HepG2 (cell line): ENCODE measurements at regions not wholly inside any gene's neighbourhood (a gene's known extent, or its start where the extent isn't known, plus 50 kb on each side); places are given as distances from the start of the nearest gene placed in this dataset.

Experiments
- ATAC-seq: fragments of 200-7000 bp; cut with Tn5 transposase; 3 replicates; pipeline ENCODE4 v1.9.1; 2020; ENCODE audit warnings: mild to moderate bottlenecking, moderate library complexity
- BruUV-seq: library from RNA; stranded (reverse); fragments of 400-500 nt; replicated peaks from 2 replicates; lab custom pipeline; 2021; lab: Mats Ljungman, UMichigan
- CTCF ChIA-PET: fragments of 300-600 bp; formaldehyde crosslinking; extraction: SDS; loops from one replicate; lab custom pipeline; 2021; ENCODE audit warnings: low total read pairs, inconsistent platforms, low intra/inter-chr PET ratio; lab: Yijun Ruan, JAX
- POLR2A ChIA-PET: fragments of 350-600 bp; sonication (Branson Sonifier 250); formaldehyde crosslinking; loops from one replicate; lab custom pipeline; 2020; ENCODE audit warnings: antibody characterized with exemption, inconsistent platforms; lab: Yijun Ruan, JAX
- DNase-seq: peaks from one replicate; pipeline ENCODE4 v3.0.0-alpha.2; 2015; ENCODE audit warnings: low spot score
- FAIRE-seq: peaks from 3 replicates; lab custom pipeline; 2011; peaks lifted over from hg19 to GRCh38; lab: Jason Lieb, UNC
- H2AFZ ChIP-seq: one replicate; pipeline ENCODE4 v1.6.1; 2011; ENCODE audit warnings: low read length, inconsistent platforms
- H3K27ac ChIP-seq: fragments of 300-600 bp; 3 replicates; pipeline ENCODE4 v1.8.0; 2011; ENCODE audit warnings: mixed run types, mild to moderate bottlenecking, mixed read lengths, low read length, inconsistent platforms; ENCODE audit not compliant: insufficient read depth; ENCODE audit errors: extremely low read length
- H3K27me3 ChIP-seq, 2 experiments: fragments of 200-600 bp in 1 of 2; 2 replicates in 1 of 2; 3 replicates in 1 of 2; pipeline versions ENCODE4 v1.6.0 to v1.8.0; 2011; ENCODE audit warnings: low read length in 2 of 2, mild to moderate bottlenecking in 2 of 2, moderate library complexity in 2 of 2, inconsistent platforms in 1 of 2; ENCODE audit not compliant: insufficient read depth in 2 of 2, control insufficient read depth in 1 of 2
- H3K36me3 ChIP-seq, 2 experiments: fragments of 200-600 bp in 1 of 2; replicated peaks in 1 of 2; 2 replicates in 1 of 2; 3 replicates in 1 of 2; pipeline versions ENCODE4 v1.5.1 to v1.8.0; 2011; ENCODE audit warnings: low read length in 2 of 2, inconsistent platforms in 1 of 2; ENCODE audit not compliant: insufficient read depth in 2 of 2, control insufficient read depth in 1 of 2
- H3K4me1 ChIP-seq: 2 replicates; pipeline ENCODE4 v1.5.1; 2012; ENCODE audit warnings: low read length, inconsistent platforms; ENCODE audit not compliant: insufficient read depth
- H3K4me2 ChIP-seq: 2 replicates; pipeline ENCODE4 v1.6.0; 2011; ENCODE audit warnings: low read depth, low read length, inconsistent platforms
- H3K4me3 ChIP-seq, 3 experiments: fragments of 200-600 bp in 1 of 3; sonication (generic), shearing (Covaris generic) in 1 of 3; replicated peaks in 1 of 3; 2 replicates each; pipeline ENCODE4 v1.5.1; 2011 to 2016; ENCODE audit warnings: low read length in 3 of 3, inconsistent platforms in 2 of 3, low read depth in 2 of 3, mild to moderate bottlenecking in 2 of 3, control low read depth in 1 of 3, mixed read lengths in 1 of 3; ENCODE audit not compliant: insufficient read depth in 1 of 3
- H3K79me2 ChIP-seq: one replicate; pipeline ENCODE4 v1.6.1; 2011; ENCODE audit warnings: low read length, inconsistent platforms; ENCODE audit not compliant: insufficient read depth
- H3K9ac ChIP-seq: 2 replicates; pipeline ENCODE4 v1.6.0; 2011; ENCODE audit warnings: mild to moderate bottlenecking, low read depth, low read length, inconsistent platforms; ENCODE audit not compliant: insufficient read depth
- H3K9me3 ChIP-seq: 2 replicates; pipeline ENCODE4 v1.5.1; 2012; ENCODE audit warnings: mild to moderate bottlenecking, low read length
- H4K20me1 ChIP-seq: 2 replicates; pipeline ENCODE4 v1.6.0; 2011; ENCODE audit warnings: inconsistent platforms, mild to moderate bottlenecking, low read length, moderate library complexity; ENCODE audit not compliant: insufficient read depth
- BRD4 ChIP-seq: sonication (generic); formaldehyde crosslinking; IDR thresholded peaks from 2 replicates; pipeline ENCODE4 v1.4.0; 2020; ENCODE audit warnings: missing genetic modification reagents
- CEBPG ChIP-seq: IDR thresholded peaks from 2 replicates; pipeline ENCODE4 v1.6.1; 2016
- GATAD2A ChIP-seq: IDR thresholded peaks from 2 replicates; pipeline ENCODE4 v1.6.1; 2016
- HINFP ChIP-seq: sonication (generic); formaldehyde crosslinking; IDR thresholded peaks from 2 replicates; pipeline ENCODE4 v1.4.0; 2020; ENCODE audit warnings: low read depth, mild to moderate bottlenecking, missing genetic modification reagents
- HNRNPL ChIP-seq: fragments of 200-400 bp; formaldehyde crosslinking; IDR thresholded peaks from 2 replicates; pipeline ENCODE4 v1.6.1; 2017; ENCODE audit warnings: mild to moderate bottlenecking, low read depth, low read length
- IKZF4 ChIP-seq: sonication (generic); formaldehyde crosslinking; IDR thresholded peaks from 2 replicates; pipeline ENCODE4 v1.5.1; 2020; ENCODE audit warnings: borderline replicate concordance, mild to moderate bottlenecking, low read depth, missing genetic modification reagents; ENCODE audit errors: not compliant biosample characterization
- MATR3 ChIP-seq: sonication (generic); formaldehyde crosslinking; IDR thresholded peaks from 2 replicates; pipeline ENCODE4 v1.4.0; 2020; ENCODE audit warnings: missing genetic modification reagents
- MLXIP ChIP-seq: sonication (generic); formaldehyde crosslinking; IDR thresholded peaks from 2 replicates; pipeline ENCODE4 v1.9.0; 2021; ENCODE audit warnings: missing genetic modification reagents, borderline replicate concordance
- MTA3 ChIP-seq: sonication (generic); formaldehyde crosslinking; IDR thresholded peaks from 2 replicates; pipeline ENCODE4 v1.4.0; 2020; ENCODE audit warnings: missing genetic modification reagents
- MTF1 ChIP-seq: sonication (generic); formaldehyde crosslinking; IDR thresholded peaks from 2 replicates; pipeline ENCODE4 v1.5.0; 2020; ENCODE audit warnings: missing genetic modification reagents
- NKX3-1 ChIP-seq: sonication (generic); formaldehyde crosslinking; IDR thresholded peaks from 2 replicates; pipeline ENCODE4 v1.5.0; 2020; ENCODE audit warnings: missing genetic modification reagents
- NR2F1 ChIP-seq, 2 experiments: fragments of 450-650 bp in 1 of 2; formaldehyde crosslinking in 1 of 2; IDR thresholded peaks; 2 replicates each; pipeline versions ENCODE4 v1.5.0 to v1.6.1; 2016 to 2020; ENCODE audit warnings: mild to moderate bottlenecking in 1 of 2, missing compliant biosample characterization in 1 of 2, missing genetic modification reagents in 1 of 2, moderate library complexity in 1 of 2
- RFX5 ChIP-seq: IDR thresholded peaks from 2 replicates; pipeline ENCODE4 v1.6.1; 2011; ENCODE audit warnings: low read depth, low read length, improper control_type of control experiment
- RXRB ChIP-seq: IDR thresholded peaks from 2 replicates; pipeline ENCODE4 v1.6.1; 2016; ENCODE audit warnings: borderline replicate concordance, missing genetic modification reagents, missing compliant biosample characterization
- ZNF142 ChIP-seq: sonication (generic); formaldehyde crosslinking; IDR thresholded peaks from 2 replicates; pipeline ENCODE4 v1.4.0; 2020; ENCODE audit warnings: missing genetic modification reagents
- ZNF383 ChIP-seq: sonication (generic); formaldehyde crosslinking; IDR thresholded peaks from 2 replicates; pipeline ENCODE4 v1.4.0; 2020; ENCODE audit warnings: missing genetic modification reagents, mild to moderate bottlenecking, borderline replicate concordance
- ZNF839 ChIP-seq: sonication (generic); formaldehyde crosslinking; IDR thresholded peaks from 2 replicates; pipeline ENCODE4 v1.4.0; 2020; ENCODE audit warnings: missing genetic modification reagents, mild to moderate bottlenecking, borderline replicate concordance
- WGBS: methylation state at CpG from one replicate; pipeline ENCODE4 v1.1.6; 2017; ENCODE audit warnings: low lambda C conversion rate; 5-methylcytosine and 5-hydroxymethylcytosine counted together
- in situ Hi-C: cut with HindIII; loops from 2 replicates; pipeline ENCODE4 v1.10.0; 2017; ENCODE audit warnings: low pct_unique_long_range_greater_than_20kb; ENCODE audit not compliant: extremely low pct_ligation_motif_present
- intact Hi-C: fragments of 100-400 bp; cut with micrococcal nuclease; formaldehyde crosslinking; loops from one replicate; pipeline ENCODE4 v1.10.0; 2022; ENCODE audit not compliant: unreplicated experiment

GRCh38 chr12:98465505-98465904 is 49.9 kb upstream of the TMPO start:
- Histone ChIP-seq H3K4me2 (no peak overlapping the region), H3K9ac (no peak overlapping the region), H3K4me1 (no peaks in the 10 kb centered on the region), H3K27me3 (no peaks in the 10 kb centered on the region; a peak in 2 of 5 replicates), H4K20me1 (no peaks in the 10 kb centered on the region), H3K9me3 (no peaks in the 10 kb centered on the region), H3K79me2 (no peaks in the 10 kb centered on the region), H3K4me3 (no peak overlapping the region), H3K36me3 (no peaks in the 10 kb centered on the region), H2AFZ (no peak overlapping the region), H3K27ac (no peak overlapping the region)
- ATAC-seq (no peak), DNase-seq (no peak), FAIRE-seq (no peak)
- intact Hi-C loops: no loop called here
- WGBS: 0% methylated on average over 1 of the region's 1 CpG
- in situ Hi-C loops: no loop called here
- BruUV-seq: no TSS peak
- POLR2A ChIA-PET: no interaction called here
- CTCF ChIA-PET: no interaction called here
- no peak for TF ChIP-seq ZNF839
- TF ChIP-seq MLXIP (CRISPR knock-in tag): no peak
- TF ChIP-seq RXRB (CRISPR knock-in tag): no peak
- TF ChIP-seq RFX5: no peak
- TF ChIP-seq MTA3 (CRISPR knock-in tag): no peak
- TF ChIP-seq NKX3-1 (CRISPR knock-in tag): no peak
- no peak for TF ChIP-seq HINFP (CRISPR knock-in tag)
- no peak for TF ChIP-seq IKZF4
- TF ChIP-seq MTF1 (CRISPR knock-in tag): no peak
- no peak for TF ChIP-seq MATR3 (CRISPR knock-in tag)
- no peak for TF ChIP-seq ZNF142 (CRISPR knock-in tag)
- no peak for TF ChIP-seq GATAD2A (CRISPR knock-in tag)
- no peak for TF ChIP-seq ZNF383 (CRISPR knock-in tag)
- no peak for TF ChIP-seq BRD4 (CRISPR knock-in tag)
- TF ChIP-seq NR2F1 (CRISPR knock-in tag; IDR thresholded peaks at IDR 0.05): no peak
- TF ChIP-seq CEBPG (CRISPR knock-in tag): no peak
- TF ChIP-seq HNRNPL: no peak
